ENCODE measurements at regions not wholly inside any gene's neighbourhood (a gene's known extent, or its start where the extent isn't known, plus 50 kb on each side); places are given as distances from the start of the nearest gene placed in this dataset.
"Not testable (repeated sequence)": the region's sequence is repeated elsewhere in the genome, so short reads cannot be mapped to it uniquely, and the experiment has no call there.

DNA sequence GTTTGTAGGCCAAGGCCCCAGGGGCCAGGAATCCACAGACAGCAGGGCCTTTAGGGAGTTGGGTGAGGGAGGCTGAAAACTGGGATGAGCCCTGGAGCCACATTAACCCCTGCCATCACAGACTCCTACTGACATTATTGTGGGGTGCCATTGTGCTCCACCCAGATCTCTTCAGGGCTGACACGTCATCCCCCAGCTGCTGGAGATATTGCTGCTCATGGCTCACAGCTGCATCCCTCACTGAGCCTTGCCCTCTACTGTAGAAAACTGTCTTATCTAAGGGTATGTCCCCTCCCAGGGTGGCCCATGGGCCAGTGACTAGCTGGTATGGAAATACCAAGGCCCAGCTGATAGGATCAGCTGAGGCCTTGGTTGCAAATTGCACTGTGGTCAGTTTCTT lies 87.3 kb upstream of the PRR23C start:
- TF ChIP-seq Cebpa-rat (IDR thresholded peaks at IDR 0.05) = no peak
- Histone ChIP-seq H3K27me3 (no peaks in the 10 kb centered on the region), H3K4me1 (no peaks in the 10 kb centered on the region; the same call in 1 of the 2 replicates), H3K36me3 (no peaks in the 10 kb centered on the region), H3K9ac (no peak overlapping the region), H4K20me1 (no peaks in the 10 kb centered on the region), H3K27ac (no peak overlapping the region), H3K4me3 (no peak overlapping the region), H3K4me2 (no peak overlapping the region), H3K9me3 (no peaks in the 10 kb centered on the region)

DNA sequence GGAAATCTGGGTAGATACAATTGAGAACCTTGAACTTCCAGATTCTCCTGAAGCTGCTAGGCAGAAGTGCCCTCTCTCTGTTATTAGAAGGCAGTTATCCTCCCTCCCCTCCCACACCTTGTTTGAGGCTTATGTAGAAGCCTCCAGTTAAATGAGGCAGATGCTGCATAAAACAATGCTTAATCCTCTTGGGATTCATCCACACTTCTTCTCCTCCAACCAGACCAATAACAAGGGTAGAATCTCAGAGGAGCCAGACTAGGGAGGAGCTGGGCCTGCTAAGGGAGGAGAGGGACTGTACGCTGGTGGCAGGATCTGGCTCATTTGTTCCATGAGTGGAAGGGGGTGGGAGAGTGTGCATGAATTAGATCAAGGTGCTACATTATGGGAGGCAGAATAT lies 88.3 kb upstream of the PRR23C start:
- Histone ChIP-seq H3K36me3 (no peaks in the 10 kb centered on the region), H3K9ac (no peak overlapping the region), H3K27me3 (no peaks in the 10 kb centered on the region), H4K20me1 (no peaks in the 10 kb centered on the region), H3K9me3 (no peaks in the 10 kb centered on the region), H3K4me3 (no peak overlapping the region), H3K4me2 (no peak overlapping the region), H3K27ac (no peak overlapping the region), H3K4me1 (no peaks in the 10 kb centered on the region; the same call in 1 of the 2 replicates)
- TF ChIP-seq Cebpa-rat (IDR thresholded peaks at IDR 0.05) = no peak

DNA sequence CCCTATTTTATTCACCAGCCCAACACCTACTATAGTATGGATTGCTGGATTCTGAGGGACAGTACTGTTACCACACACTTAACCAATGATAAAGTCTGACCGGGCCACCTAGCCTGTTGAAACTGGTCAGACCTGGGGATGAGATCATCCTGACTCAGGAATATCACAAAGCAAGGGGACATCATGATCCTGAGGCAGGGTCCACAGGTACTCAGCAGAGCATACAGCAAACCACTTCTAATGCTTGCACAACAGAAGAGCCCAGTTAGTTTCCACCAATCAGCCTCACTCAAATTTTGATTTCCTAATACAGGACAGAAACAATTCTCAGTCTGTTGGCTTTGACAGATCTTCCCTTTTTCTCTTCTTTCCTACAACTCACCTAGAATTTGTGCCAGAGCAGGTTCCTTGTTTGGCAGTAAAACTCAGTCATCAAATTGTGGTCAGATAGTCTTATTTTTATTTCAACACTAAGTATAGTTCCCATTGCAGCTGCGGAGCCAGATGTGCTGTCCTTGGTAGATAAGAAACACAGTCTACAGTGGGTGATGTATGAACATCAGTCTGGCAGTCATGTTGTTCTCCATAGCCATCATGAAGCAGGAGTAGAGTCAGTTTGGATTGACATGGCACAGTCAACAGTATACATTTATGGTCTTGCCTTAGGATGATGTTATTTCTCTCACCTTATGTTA lies 90.1 kb upstream of the PRR23C start:
- no peak for TF ChIP-seq Cebpa-rat (IDR thresholded peaks at IDR 0.05)
- Histone ChIP-seq H3K4me3 (no peak overlapping the region), H3K4me2 (no peak overlapping the region), H3K9me3 (no peaks in the 10 kb centered on the region), H3K27me3 (no peaks in the 10 kb centered on the region), H4K20me1 (no peaks in the 10 kb centered on the region), H3K9ac (no peak overlapping the region), H3K36me3 (no peaks in the 10 kb centered on the region), H3K27ac (no peak overlapping the region), H3K4me1 (no peaks in the 10 kb centered on the region; the same call in 1 of the 2 replicates)

DNA sequence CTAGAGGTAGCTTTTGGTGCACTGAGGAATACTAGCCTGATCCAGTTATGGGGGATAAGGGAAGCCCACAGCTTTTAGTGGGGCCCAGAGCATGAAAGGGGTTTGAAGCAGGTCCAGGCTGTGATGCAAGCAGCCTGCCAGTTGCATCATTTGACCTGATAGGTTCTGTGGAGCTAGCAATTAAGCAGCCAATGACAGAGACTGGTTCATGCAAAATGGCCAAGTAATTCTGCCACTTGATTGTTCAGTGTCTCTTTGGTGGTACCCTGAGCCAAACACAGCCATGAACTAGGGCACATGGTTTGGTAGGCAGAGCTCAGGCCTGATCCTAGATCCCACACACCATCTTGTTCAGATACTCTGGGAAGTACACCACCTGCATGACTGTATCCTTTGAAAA lies 91.0 kb upstream of the PRR23C start:
- Histone ChIP-seq H3K27me3 (no peaks in the 10 kb centered on the region), H3K4me3 (no peak overlapping the region), H3K9ac (no peak overlapping the region), H3K4me2 (no peak overlapping the region), H3K27ac (no peak overlapping the region), H3K9me3 (no peaks in the 10 kb centered on the region), H4K20me1 (no peaks in the 10 kb centered on the region), H3K4me1 (no peaks in the 10 kb centered on the region; the same call in 1 of the 2 replicates), H3K36me3 (no peaks in the 10 kb centered on the region)
- TF ChIP-seq Cebpa-rat (IDR thresholded peaks at IDR 0.05) = no peak

DNA sequence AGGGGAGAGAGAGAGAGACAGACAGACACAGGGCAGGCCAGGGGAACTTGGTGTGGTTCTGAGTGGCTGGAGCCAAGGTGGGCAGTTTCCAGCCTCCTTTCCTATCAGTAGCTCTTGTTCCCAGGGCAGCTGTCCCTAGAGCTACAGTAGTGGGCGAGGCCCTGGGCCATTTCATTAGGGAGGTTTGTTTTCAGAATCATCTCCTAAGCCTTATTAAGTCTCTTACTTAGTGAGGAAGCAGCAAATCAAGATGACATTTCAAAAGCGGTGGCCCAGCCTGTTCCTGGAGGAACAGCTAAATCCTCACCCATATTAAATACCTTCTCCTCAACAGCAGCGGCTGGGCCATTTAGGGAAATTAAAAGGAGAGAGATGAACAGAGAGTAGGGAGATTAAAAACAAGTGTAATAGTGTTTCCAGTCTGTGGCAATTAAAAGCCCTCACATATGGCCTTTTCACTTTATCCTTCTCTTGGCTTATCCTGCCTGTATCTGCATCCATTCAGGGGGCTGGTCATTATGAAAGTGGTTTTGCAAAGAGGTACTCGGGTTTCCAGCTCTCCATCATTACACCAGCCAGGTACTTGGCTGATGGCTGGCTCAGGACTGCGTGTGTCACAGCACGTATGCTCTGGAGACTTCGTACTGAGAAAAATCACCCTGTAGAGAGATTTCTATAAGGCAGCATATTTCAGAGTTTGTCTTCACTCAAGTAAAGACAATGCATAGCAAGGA lies 91.9 kb upstream of the PRR23C start:
- no peaks in the 10 kb centered on the region for H3K36me3 ChIP-seq
- H4K20me1 ChIP-seq = no peaks in the 10 kb centered on the region
- H3K9ac ChIP-seq = no peak overlapping the region
- H3K27me3 ChIP-seq = no peaks in the 10 kb centered on the region
- H3K4me3 ChIP-seq = no peak overlapping the region
- H3K27ac ChIP-seq = no peak overlapping the region
- no peaks in the 10 kb centered on the region for H3K9me3 ChIP-seq
- H3K4me2 ChIP-seq = no peak overlapping the region
- H3K4me1 ChIP-seq = no peaks in the 10 kb centered on the region; the same call in 1 of the 2 replicates
- TF ChIP-seq Cebpa-rat (IDR thresholded peaks at IDR 0.05) = no peak

DNA sequence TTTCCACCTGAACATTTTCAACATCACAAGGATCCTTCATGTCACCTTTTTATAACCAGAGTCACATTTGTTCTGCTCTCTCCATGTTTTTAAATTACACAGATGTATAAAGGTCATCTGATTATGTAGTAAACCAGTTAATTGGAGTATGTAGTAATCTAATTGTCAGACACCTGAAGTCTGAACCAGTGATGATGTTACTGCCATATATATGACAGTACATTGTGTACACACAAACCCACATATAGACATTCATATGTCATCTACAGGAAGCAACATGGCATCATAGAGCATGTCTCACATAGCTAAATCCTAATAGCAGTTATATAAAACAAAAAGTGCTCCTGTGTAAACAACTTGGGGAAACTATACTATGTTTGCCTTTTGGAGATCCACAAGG lies 95.9 kb upstream of the PRR23C start:
- Histone ChIP-seq H3K36me3 (no peaks in the 10 kb centered on the region), H4K20me1 (no peaks in the 10 kb centered on the region), H3K9ac (no peak overlapping the region), H3K27me3 (no peaks in the 10 kb centered on the region), H3K4me2 (no peak overlapping the region), H3K4me3 (no peak overlapping the region), H3K9me3 (no peaks in the 10 kb centered on the region), H3K4me1 (no peaks in the 10 kb centered on the region), H3K27ac (no peak overlapping the region)
- TF ChIP-seq Cebpa-rat (IDR thresholded peaks at IDR 0.05) = no peak

DNA sequence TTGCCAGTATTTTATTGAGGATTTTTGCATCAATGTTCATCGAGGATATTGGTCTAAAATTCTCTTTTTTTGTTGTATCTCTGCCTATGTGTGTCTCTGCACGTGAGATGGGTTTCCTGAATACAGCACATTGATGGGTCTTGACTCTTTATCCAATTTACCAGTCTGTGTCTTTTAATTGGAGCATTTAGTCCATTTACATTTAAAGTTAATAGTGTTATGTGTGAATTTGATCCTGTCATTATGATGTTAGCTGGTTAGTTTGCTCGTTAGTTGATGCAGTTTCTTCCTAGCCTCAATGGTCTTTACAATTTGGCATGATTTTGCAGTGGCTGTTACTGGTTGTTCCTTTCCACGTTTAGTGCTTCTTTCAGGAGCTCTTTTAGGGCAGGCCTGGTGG lies 101.3 kb upstream of the PRR23C start:
- H3K9me3 ChIP-seq, H3K4me2 ChIP-seq, H3K9ac ChIP-seq, H3K4me3 ChIP-seq, H3K36me3 ChIP-seq, H3K4me1 ChIP-seq, H3K27me3 ChIP-seq, H4K20me1 ChIP-seq, H3K27ac ChIP-seq: not testable (repeated sequence)

DNA sequence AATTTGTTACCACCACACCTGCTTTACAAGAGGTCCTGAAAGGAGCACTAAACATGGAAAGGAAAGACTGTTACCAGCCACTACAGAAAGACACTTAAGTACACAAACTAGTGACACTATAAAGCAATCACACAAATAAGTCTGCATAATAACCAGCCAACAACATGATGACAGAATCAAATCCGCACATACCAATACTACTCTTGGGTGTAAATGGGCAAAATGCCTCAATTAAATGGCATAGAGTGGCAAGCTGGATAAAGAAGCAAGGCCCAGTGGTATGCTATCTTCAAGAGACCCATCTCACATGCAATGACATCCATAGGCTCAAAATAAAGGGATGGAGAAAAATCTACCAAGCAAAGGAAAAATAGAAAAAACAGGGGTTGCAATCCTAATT lies 106.8 kb upstream of the PRR23C start:
- Histone ChIP-seq H3K4me1 (no peaks in the 10 kb centered on the region), H3K36me3 (no peaks in the 10 kb centered on the region), H3K4me3 (no peak overlapping the region), H3K27me3 (no peaks in the 10 kb centered on the region), H3K9me3 (peaks cover 4% of the 10 kb centered on the region; the same call in 1 of the 2 replicates), H3K9ac (no peak overlapping the region), H3K4me2 (no peak overlapping the region), H3K27ac (no peak overlapping the region), H4K20me1 (no peaks in the 10 kb centered on the region)
- no peak for TF ChIP-seq Cebpa-rat (IDR thresholded peaks at IDR 0.05)

DNA sequence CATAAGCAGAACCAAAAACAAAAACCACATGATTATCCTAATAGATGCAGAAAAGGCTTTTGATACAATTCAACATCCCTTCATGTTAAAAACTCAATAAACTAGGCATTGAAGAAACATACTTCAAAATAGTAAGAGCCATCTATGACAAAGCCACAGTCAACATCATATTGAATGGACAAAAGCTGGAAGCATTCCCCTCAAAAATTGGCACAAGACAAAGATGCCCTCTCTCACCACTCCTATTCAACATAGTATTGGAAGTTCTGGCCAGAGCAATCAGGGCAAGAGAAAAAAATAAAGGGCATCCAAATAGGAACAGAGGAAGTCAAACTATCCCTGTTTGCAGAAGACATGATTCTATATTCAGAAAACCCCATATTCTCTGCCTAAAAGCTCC lies 108.7 kb upstream of the PRR23C start:
- not testable (repeated sequence) for H3K4me3 ChIP-seq, H4K20me1 ChIP-seq, H3K4me2 ChIP-seq, H3K4me1 ChIP-seq, H3K27me3 ChIP-seq, H3K9ac ChIP-seq, H3K9me3 ChIP-seq, H3K36me3 ChIP-seq, H3K27ac ChIP-seq

DNA sequence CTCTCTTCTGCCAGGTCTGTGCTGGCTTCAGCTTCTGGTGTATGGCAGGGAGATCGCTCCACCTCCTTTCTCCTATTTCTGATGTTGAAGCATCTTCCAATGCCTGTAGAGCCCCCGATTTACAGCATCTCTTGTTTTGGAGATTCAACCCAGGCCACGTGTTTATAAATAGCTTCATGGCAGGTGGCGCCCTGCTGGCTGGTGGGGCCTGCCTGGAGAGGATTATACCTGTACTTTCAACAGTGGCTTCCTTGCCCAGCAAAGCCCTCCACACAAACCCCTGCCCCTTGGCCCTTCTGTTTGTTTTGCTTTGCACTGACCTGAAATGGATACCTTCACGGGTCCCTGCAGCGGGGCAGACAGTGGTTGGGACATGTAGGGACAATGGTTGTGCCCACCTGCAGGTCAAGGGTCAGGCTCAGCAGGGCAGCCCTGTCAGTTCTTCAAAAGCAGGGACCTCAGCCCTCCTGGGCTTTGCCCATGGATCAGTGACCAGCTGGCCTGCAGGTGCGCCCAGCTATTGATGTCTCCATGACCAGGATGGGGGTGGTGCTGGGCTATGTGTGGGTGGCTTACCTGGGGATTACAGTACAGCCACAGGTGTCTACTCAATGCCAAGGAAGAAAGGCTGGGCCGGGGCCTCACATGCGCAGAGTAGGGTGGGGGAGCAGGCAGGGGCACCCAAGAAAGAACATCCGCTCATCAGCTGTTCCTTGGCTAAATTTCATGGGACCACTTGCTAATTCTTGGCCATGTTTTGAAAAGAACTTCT lies 112.7 kb upstream of the PRR23C start:
- Histone ChIP-seq H3K4me1 (no peaks in the 10 kb centered on the region), H3K27me3 (no peaks in the 10 kb centered on the region), H3K27ac (no peak overlapping the region), H3K4me2 (no peak overlapping the region), H3K9me3 (no peaks in the 10 kb centered on the region), H3K36me3 (no peaks in the 10 kb centered on the region), H3K9ac (no peak overlapping the region), H4K20me1 (no peaks in the 10 kb centered on the region), H3K4me3 (no peak overlapping the region)
- no peak for TF ChIP-seq Cebpa-rat (IDR thresholded peaks at IDR 0.05)
